ENCODE measurements at regions not wholly inside any gene's neighbourhood (a gene's known extent, or its start where the extent isn't known, plus 50 kb on each side); places are given as distances from the start of the nearest gene placed in this dataset.

- Histone ChIP-seq H3K4me3 (ENCODE audit: low read length) (no peak overlapping the region), H3K4me1 (ENCODE audit: low read length) (peaks cover 52% of the 10 kb centered on the region), H4K20me1 (ENCODE audit: insufficient read depth, low read length) (peaks cover 2% of the 10 kb centered on the region; the same call in 1 of the 2 replicates), H3K79me2 (ENCODE audit: low read length) (no peaks in the 10 kb centered on the region), H3K27ac (ENCODE audit: low read length) (no peak overlapping the region), H3K9ac (ENCODE audit: low read length) (no peak overlapping the region), H3K9me3 (ENCODE audit: insufficient read depth, low read length) (no peaks in the 10 kb centered on the region), H2AFZ (ENCODE audit: low read depth, low read length) (no peak overlapping the region), H3K4me2 (ENCODE audit: low read length) (peak overlapping the region; percentile 74), H3K36me3 (replicated peaks; ENCODE audit: low read depth, low read length) (no peaks in the 10 kb centered on the region), H3K27me3 (ENCODE audit: low read depth, low read length) (peaks cover 65% of the 10 kb centered on the region)
- TF ChIP-seq EZH2phosphoT487 (IDR thresholded peaks at IDR 0.05; ENCODE audit: low read depth) (no peak), CTCF (IDR thresholded peaks at IDR 0.05; ENCODE audit: low read depth, low read length) (no peak)
Measured at GRCh38 chr6:105645958-105646357, 243.1 kb upstream of the PREP start.

- H3K27ac ChIP-seq (ENCODE audit: low read length) = no peak overlapping the region
- H3K9ac ChIP-seq (ENCODE audit: low read length) = no peak overlapping the region
- no peak overlapping the region for H3K4me3 ChIP-seq (ENCODE audit: low read length)
- TF ChIP-seq EZH2phosphoT487 (IDR thresholded peaks at IDR 0.05; ENCODE audit: low read depth) (no peak), CTCF (IDR thresholded peaks at IDR 0.05; ENCODE audit: low read depth, low read length) (no peak)
- no peaks in the 10 kb centered on the region for H3K36me3 ChIP-seq (replicated peaks; ENCODE audit: low read depth, low read length)
- H3K79me2 ChIP-seq (ENCODE audit: low read length) = no peaks in the 10 kb centered on the region
- H4K20me1 ChIP-seq (ENCODE audit: insufficient read depth, low read length) = peaks cover 2% of the 10 kb centered on the region; the same call in 1 of the 2 replicates
- H2AFZ ChIP-seq (ENCODE audit: low read depth, low read length) = no peak overlapping the region
- H3K4me2 ChIP-seq (ENCODE audit: low read length) = no peak overlapping the region
- no peaks in the 10 kb centered on the region for H3K9me3 ChIP-seq (ENCODE audit: insufficient read depth, low read length)
- H3K27me3 ChIP-seq (ENCODE audit: low read depth, low read length) = peaks cover 57% of the 10 kb centered on the region
- peaks cover 52% of the 10 kb centered on the region for H3K4me1 ChIP-seq (ENCODE audit: low read length)
Measured at GRCh38 chr6:105645156-105645555, 242.3 kb upstream of the PREP start.

GRCh38 chr6:105644691-105645090 is 241.8 kb upstream of the PREP start:
- H3K27ac ChIP-seq (ENCODE audit: low read length) = no peak overlapping the region
- H3K9ac ChIP-seq (ENCODE audit: low read length) = no peak overlapping the region
- H3K36me3 ChIP-seq (replicated peaks; ENCODE audit: low read depth, low read length) = no peaks in the 10 kb centered on the region
- H3K79me2 ChIP-seq (ENCODE audit: low read length) = no peaks in the 10 kb centered on the region
- H3K27me3 ChIP-seq (ENCODE audit: low read depth, low read length) = peaks cover 56% of the 10 kb centered on the region
- H3K4me3 ChIP-seq (ENCODE audit: low read length) = no peak overlapping the region
- TF ChIP-seq EZH2phosphoT487 (IDR thresholded peaks at IDR 0.05; ENCODE audit: low read depth) = no peak
- peak overlapping the region; percentile 19; the same call in 1 of the 2 replicates for H3K4me2 ChIP-seq (ENCODE audit: low read length)
- peaks cover 52% of the 10 kb centered on the region for H3K4me1 ChIP-seq (ENCODE audit: low read length)
- peaks cover 2% of the 10 kb centered on the region; the same call in 1 of the 2 replicates for H4K20me1 ChIP-seq (ENCODE audit: insufficient read depth, low read length)
- no peak overlapping the region for H2AFZ ChIP-seq (ENCODE audit: low read depth, low read length)
- no peaks in the 10 kb centered on the region for H3K9me3 ChIP-seq (ENCODE audit: insufficient read depth, low read length)

- no peak overlapping the region for H3K4me3 ChIP-seq (ENCODE audit: low read length)
- H2AFZ ChIP-seq (ENCODE audit: low read depth, low read length) = no peak overlapping the region
- H4K20me1 ChIP-seq (ENCODE audit: insufficient read depth, low read length) = peaks cover 2% of the 10 kb centered on the region; the same call in 1 of the 2 replicates
- no peak overlapping the region for H3K27ac ChIP-seq (ENCODE audit: low read length)
- H3K4me2 ChIP-seq (ENCODE audit: low read length) = peak overlapping the region; percentile 19; the same call in 1 of the 2 replicates
- H3K4me1 ChIP-seq (ENCODE audit: low read length) = peaks cover 49% of the 10 kb centered on the region
- H3K79me2 ChIP-seq (ENCODE audit: low read length) = no peaks in the 10 kb centered on the region
- H3K27me3 ChIP-seq (ENCODE audit: low read depth, low read length) = peaks cover 50% of the 10 kb centered on the region
- no peaks in the 10 kb centered on the region for H3K9me3 ChIP-seq (ENCODE audit: insufficient read depth, low read length)
- H3K9ac ChIP-seq (ENCODE audit: low read length) = no peak overlapping the region
- TF ChIP-seq CTCF (IDR thresholded peaks at IDR 0.05; ENCODE audit: low read depth, low read length) = no peak
- no peak for TF ChIP-seq EZH2phosphoT487 (IDR thresholded peaks at IDR 0.05; ENCODE audit: low read depth)
- no peaks in the 10 kb centered on the region for H3K36me3 ChIP-seq (replicated peaks; ENCODE audit: low read depth, low read length)
Measured at GRCh38 chr6:105644073-105644489, 241.2 kb upstream of the PREP start.
